Thyroid gland (tissue), 4 donors: ENCODE measurements at regions not wholly inside any gene's neighbourhood (a gene's known extent, or its start where the extent isn't known, plus 50 kb on each side); places are given as distances from the start of the nearest gene placed in this dataset.

Experiments used
- POLR2A ChIP-seq, 2 donors: fragments of 450-650 bp; IDR thresholded peaks; one replicate each; pipeline ENCODE4 v1.6.1; 2017; ENCODE audit warnings: antibody characterized with exemption in 2 of 2, mild to moderate bottlenecking in 2 of 2, moderate library complexity in 1 of 2
- TF ChIP-seq, protein P1 (sequence below), 6 experiments: fragments of 200-600 bp in 3 of 6; fragments of 450-650 bp in 3 of 6; sonication (generic) in 3 of 6; IDR thresholded peaks; one replicate each; pipeline ENCODE4 v1.5.1; 2016 to 2019; ENCODE audit warnings: antibody characterized with exemption in 6 of 6, mild to moderate bottlenecking in 2 of 6, inconsistent platforms in 1 of 6, moderate library complexity in 1 of 6

DNA sequence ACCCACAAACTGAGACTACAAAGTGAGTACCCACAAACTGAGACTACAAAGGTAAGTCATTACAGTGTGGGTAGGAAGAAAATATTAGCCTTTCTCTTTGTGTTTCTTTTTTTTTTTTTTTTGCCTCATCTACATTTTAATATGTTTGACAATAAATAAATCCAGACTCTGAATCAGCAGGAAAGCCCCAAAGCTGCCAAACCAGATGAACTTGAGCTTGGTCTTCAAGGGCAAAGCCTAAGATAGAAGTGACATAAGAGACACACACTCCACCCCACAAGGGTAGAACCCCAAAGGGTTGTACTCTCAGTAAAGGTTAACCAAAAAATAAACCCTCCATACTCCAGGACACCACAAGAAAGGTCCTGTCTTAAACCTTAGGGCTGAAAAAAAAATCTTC is 326.8 kb upstream of the ARID1B start:
- TF ChIP-seq, protein P1, sequence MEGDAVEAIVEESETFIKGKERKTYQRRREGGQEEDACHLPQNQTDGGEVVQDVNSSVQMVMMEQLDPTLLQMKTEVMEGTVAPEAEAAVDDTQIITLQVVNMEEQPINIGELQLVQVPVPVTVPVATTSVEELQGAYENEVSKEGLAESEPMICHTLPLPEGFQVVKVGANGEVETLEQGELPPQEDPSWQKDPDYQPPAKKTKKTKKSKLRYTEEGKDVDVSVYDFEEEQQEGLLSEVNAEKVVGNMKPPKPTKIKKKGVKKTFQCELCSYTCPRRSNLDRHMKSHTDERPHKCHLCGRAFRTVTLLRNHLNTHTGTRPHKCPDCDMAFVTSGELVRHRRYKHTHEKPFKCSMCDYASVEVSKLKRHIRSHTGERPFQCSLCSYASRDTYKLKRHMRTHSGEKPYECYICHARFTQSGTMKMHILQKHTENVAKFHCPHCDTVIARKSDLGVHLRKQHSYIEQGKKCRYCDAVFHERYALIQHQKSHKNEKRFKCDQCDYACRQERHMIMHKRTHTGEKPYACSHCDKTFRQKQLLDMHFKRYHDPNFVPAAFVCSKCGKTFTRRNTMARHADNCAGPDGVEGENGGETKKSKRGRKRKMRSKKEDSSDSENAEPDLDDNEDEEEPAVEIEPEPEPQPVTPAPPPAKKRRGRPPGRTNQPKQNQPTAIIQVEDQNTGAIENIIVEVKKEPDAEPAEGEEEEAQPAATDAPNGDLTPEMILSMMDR (IDR thresholded peaks at IDR 0.05), result no peak
- TF ChIP-seq POLR2A (IDR thresholded peaks at IDR 0.05), result no peak
